Ishikawa (cell line): ENCODE measurements at regions not wholly inside any gene's neighbourhood (a gene's known extent, or its start where the extent isn't known, plus 50 kb on each side); places are given as distances from the start of the nearest gene placed in this dataset.

Experiments
- CEBPB ChIP-seq: IDR thresholded peaks from 2 replicates; pipeline ENCODE4 v1.6.1; 2012
- CREB1 ChIP-seq: IDR thresholded peaks from 2 replicates; pipeline ENCODE4 v1.6.1; 2012; ENCODE audit warnings: low read depth
- FOXM1 ChIP-seq: IDR thresholded peaks from 2 replicates; pipeline ENCODE4 v1.6.1; 2012; ENCODE audit warnings: low read depth, borderline replicate concordance
- MAX ChIP-seq: IDR thresholded peaks from 2 replicates; pipeline ENCODE4 v1.6.1; 2012
- TF ChIP-seq, protein P1 (sequence below): IDR thresholded peaks from 2 replicates; pipeline ENCODE4 v1.6.1; 2012; ENCODE audit warnings: low read depth, mild to moderate bottlenecking

- TF ChIP-seq MAX: no peak
- no peak for TF ChIP-seq CEBPB
- no peak for TF ChIP-seq CREB1
- TF ChIP-seq, protein P1, sequence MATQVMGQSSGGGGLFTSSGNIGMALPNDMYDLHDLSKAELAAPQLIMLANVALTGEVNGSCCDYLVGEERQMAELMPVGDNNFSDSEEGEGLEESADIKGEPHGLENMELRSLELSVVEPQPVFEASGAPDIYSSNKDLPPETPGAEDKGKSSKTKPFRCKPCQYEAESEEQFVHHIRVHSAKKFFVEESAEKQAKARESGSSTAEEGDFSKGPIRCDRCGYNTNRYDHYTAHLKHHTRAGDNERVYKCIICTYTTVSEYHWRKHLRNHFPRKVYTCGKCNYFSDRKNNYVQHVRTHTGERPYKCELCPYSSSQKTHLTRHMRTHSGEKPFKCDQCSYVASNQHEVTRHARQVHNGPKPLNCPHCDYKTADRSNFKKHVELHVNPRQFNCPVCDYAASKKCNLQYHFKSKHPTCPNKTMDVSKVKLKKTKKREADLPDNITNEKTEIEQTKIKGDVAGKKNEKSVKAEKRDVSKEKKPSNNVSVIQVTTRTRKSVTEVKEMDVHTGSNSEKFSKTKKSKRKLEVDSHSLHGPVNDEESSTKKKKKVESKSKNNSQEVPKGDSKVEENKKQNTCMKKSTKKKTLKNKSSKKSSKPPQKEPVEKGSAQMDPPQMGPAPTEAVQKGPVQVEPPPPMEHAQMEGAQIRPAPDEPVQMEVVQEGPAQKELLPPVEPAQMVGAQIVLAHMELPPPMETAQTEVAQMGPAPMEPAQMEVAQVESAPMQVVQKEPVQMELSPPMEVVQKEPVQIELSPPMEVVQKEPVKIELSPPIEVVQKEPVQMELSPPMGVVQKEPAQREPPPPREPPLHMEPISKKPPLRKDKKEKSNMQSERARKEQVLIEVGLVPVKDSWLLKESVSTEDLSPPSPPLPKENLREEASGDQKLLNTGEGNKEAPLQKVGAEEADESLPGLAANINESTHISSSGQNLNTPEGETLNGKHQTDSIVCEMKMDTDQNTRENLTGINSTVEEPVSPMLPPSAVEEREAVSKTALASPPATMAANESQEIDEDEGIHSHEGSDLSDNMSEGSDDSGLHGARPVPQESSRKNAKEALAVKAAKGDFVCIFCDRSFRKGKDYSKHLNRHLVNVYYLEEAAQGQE: no peak
- TF ChIP-seq FOXM1: no peak
Observed at GRCh38 chr11:30717641-30718040, 131.5 kb upstream of the MPPED2 start.
